Kidney capillary endothelial cell (primary cell): ENCODE measurements at regions not wholly inside any gene's neighbourhood (a gene's known extent, or its start where the extent isn't known, plus 50 kb on each side); places are given as distances from the start of the nearest gene placed in this dataset.

Source experiments
- DNase-seq: peaks from one replicate; pipeline ENCODE4 v3.0.0-alpha.2; 2018; ENCODE audit warnings: low spot score

- DNase-seq = no peak
Observed at GRCh38 chr12:78586790-78587189, 277.8 kb upstream of the SYT1 start.

GRCh38 chr12:78599366-78599765 lies 265.2 kb upstream of the SYT1 start:
- no peak for DNase-seq

GRCh38 chr12:78600541-78600940 lies 264.0 kb upstream of the SYT1 start:
- DNase-seq = no peak

- no peak for DNase-seq
Observed at GRCh38 chr12:78611504-78611903, 253.1 kb upstream of the SYT1 start.

GRCh38 chr12:78612190-78612589 lies 252.4 kb upstream of the SYT1 start:
- no peak for DNase-seq

- no peak for DNase-seq
Observed at GRCh38 chr12:78617683-78618082, 246.9 kb upstream of the SYT1 start.

DNA sequence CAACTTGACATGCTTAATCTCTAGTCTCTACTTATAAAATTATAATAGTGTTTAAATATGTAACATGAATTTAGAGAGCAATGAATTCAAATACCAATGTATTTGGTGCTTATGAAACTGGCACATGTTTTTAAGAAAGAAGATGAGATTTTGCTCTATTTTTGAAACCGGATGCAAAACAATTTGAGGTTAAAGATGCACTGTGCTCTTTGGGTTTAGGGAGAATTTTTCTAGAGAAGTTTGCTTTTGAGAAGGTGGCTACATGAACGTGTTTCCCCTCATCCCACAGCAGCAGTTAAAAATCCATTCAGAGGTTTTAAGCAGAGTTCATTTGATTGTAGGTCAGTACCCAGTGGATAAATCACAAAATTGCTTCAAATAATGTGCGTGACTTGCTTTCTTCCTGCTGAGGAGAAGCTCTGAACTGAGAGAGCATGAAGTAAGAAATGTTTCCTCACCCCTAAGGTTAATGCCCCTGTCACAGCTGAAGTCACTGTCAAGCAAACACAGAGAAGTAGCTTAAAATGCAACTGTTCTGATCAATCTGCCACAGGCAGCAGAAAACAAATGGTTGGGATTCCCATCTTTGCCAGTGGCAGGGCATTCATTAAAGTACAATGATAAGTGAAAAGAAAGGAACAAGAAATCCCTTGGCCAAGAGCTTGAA lies 241.9 kb upstream of the SYT1 start:
- no peak for DNase-seq

DNA sequence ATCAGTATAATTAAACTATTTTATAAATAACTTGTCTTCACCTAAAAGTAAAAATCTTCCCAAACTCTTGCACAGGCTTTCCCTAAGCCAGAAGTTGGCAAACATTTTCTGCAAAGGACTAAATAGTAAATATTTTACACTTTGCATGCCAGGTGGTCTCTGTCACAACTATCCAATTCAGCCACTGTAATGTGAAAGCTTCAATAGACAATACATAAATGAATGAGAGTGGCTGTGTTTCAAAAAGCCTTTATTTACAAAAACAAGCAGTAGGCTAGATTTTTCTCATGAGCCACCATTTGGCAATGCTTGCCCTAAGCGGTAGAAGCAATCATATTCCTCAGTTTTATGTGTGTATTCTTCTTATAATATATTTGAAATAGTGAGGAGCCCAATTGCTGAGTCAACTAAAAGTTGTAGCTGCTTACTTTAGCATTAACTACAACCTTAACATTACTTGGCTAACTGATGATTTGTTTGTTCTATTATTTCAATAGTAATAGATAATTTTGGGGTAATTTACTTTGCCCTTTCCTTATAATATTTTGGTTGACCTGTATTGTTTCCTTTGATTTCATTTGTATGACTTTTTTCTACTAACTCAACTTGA lies 236.0 kb upstream of the SYT1 start:
- DNase-seq = no peak

DNA sequence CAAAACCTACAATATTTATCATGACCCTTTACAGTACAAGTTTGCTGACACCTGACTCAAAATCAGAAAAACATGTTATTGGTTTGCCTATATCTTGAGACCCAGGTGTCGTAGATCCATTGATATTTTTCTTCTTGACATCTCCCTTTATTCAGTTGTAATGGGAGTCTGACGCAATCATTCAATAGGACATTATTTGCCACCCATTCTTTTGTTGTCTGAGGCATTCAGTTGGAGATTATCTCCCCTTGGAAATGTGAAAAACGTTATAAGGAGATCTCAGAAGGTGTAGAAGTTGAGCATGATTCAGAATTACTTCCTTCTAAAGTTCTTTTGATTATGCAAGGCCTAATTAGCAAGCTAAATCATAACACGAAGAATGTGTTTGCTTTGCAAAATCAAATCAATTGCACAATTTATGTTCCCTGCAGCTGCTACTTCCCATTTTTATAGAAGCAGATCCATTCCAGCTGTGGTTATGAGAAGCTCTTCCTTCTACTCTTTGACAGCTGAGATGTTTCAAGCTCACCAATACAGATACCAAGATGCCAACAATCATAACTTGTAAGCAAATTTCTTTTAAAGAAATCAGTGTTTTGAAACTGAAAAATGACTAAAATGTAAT lies 228.2 kb upstream of the SYT1 start:
- no peak for DNase-seq

- no peak for DNase-seq
Observed at GRCh38 chr12:78641837-78642423, 222.6 kb upstream of the SYT1 start.

DNA sequence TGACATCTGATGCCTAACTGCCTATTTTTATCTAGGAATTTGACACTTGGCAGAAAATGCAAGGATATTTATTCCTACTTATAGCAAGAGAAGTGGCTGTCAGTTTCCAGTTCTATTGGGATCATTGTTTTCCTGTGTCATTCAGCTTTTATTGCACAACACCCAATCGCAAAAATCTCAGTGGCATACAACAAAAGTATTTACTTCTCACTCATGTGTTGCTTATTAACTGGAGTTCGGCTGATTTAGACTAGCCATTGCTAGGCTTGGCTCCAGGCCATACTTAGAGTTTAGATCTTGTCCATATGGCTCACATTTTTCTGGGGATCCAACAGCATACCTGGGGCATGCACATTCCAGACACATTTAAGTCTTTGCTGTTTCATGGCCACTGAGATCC lies 218.6 kb upstream of the SYT1 start:
- DNase-seq = no peak

DNA sequence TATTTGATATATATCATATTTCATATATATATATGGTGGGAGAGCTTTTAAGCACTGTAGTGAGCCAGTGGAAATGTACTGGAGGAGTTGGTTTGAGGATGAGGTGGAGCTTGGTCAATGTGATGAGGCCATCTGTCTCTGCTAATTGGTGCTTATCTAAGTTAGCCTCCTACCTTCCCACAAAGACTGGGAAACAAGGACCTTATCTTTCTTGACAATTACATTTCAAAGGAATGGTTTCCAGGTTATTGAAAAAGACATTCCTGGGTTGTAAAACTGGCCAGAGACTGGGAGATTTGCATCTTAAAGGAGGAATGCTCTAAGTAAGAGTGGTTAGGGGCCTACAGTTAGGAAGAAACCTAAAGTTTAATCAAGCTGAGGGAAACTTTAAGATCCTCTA lies 212.8 kb upstream of the SYT1 start:
- no peak for DNase-seq

GRCh38 chr12:78666584-78666983 lies 198.0 kb upstream of the SYT1 start:
- no peak for DNase-seq

- DNase-seq = no peak
Observed at GRCh38 chr12:78671295-78671694, 193.3 kb upstream of the SYT1 start.

GRCh38 chr12:78672033-78672432 lies 192.5 kb upstream of the SYT1 start:
- DNase-seq = no peak

GRCh38 chr12:78674311-78675090 lies 190.1 kb upstream of the SYT1 start:
- DNase-seq = peak; percentile 13

GRCh38 chr12:78680596-78680995 lies 184.0 kb upstream of the SYT1 start:
- no peak for DNase-seq

DNA sequence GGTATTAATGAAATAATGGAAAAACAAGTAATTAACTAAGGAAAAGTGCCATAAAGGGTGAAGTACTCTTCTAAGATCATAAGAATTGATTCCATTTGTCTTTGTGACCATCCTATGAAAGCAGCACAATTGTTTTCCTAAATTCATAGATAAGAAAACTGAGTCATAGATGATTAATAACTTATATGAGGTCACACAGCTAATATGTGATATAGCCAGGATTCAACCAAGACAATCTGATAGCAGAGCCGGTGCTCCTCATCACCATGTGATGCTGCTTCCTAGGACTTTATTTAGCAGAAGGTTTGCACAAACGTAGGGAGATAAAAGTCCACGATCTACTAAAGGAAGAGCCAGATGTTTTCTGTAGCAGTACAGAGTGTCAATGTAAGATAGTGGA lies 181.5 kb upstream of the SYT1 start:
- no peak for DNase-seq

DNA sequence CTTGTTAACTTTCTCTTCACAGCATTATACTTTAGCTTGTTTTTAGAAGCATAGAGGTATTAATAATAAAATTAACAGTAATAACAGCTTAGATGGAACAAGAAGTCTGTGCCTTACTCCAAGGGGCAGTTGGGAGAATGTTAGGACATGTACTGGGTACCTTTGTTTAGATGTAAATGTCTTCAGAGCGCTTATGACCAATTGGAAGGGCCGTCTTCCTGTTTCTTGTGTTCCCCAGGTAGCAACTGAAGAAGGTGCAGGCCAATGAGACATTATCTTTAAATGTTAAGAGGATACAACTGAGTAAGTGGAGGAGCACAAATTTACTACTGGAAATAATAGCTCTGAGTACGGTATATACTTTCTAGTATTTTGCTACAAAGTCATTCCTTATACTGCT lies 180.9 kb upstream of the SYT1 start:
- no peak for DNase-seq

DNA sequence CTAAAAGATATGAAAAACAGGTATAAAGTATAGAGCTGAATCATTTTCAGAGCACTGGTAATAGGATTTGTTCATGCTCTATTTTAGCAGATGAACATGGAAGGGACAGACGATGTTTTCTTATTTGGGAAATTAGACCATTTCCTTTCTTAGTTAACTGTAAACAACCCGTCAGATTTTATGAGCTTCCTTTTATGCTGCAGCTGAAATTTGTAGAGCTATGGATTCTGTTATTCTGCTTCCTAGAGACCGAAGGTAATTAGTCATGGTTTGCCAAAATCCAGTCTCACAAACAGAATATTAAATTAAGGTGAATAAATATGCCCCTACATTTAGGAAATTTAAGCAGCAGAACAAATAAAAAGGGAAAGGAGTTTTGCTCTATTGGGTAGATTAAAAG lies 180.2 kb upstream of the SYT1 start:
- no peak for DNase-seq

GRCh38 chr12:78695749-78696148 lies 168.8 kb upstream of the SYT1 start:
- no peak for DNase-seq

DNA sequence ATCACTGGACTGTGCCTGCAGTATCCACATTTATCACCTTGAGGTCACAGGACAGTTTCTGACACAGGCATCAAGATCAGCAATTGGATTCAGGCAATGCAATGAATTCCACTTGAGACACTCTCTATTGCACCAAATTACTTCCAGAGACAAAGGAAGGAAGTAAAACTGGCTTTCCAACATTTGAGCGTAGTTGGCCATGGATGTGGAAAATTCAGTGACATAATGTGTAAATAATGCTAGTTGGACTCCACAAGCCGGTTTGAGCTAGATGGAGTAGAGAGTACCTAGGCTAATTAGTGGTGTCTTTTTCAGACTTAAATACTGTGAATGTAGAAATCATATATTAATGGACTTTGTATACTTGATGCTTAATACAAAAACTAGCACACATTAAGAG lies 168.3 kb upstream of the SYT1 start:
- DNase-seq = no peak
